ENCODE measurements at regions not wholly inside any gene's neighbourhood (a gene's known extent, or its start where the extent isn't known, plus 50 kb on each side); places are given as distances from the start of the nearest gene placed in this dataset.

DNA sequence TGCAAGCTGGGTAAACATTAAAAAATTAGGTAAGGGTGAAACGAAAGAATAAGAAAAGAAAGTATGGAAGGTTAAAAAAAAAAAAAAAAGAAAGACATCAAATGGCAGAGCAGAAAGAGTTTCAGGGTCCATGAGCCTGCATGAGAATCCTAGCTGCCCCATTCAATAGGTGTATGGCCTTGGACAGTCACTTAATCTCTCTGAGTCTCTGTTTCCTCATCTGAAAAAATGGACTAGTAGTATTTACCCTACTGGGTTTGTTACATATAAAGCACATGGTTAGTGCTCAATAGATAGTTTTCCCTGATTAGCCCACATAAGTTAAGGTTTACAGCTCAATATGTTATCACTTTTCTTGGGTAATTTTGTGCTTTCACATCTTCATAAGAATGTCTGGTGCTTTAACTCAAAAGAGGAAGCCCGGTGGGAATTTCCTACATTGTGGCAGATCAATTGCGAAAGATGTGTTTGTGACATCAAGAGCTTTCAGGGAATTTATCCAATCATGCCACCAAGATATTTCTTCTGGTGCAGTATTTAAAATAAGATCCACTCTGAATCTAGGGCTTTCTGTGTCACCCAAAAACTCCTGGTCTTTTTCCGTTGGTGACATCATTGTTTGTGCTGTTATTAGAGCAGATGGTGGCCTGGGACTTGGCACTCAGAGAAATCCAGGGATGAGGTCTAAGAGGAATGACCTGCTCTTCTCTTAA lies 57.2 kb upstream of the UBE2E1 start:
- no peak for DNase-seq

DNA sequence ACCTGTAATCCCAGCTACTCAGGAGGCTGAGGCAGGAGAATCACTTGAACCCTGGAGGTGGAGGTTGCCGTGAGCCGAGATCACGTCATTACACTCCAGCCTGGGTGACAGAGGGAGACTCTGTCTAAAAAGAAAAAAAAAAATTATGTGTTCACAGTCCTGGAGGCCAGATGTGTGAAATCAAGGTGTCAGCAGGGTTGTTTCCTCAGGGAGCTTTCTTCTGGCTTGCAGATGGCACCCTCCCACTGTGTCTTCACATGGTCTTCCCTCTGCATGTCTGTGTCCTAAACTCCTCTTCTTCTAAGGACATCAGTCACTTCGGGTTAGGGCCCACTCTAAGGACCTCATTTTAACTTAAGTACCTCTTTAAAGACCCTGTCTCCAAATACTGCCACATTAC lies 56.1 kb upstream of the UBE2E1 start:
- no peak for DNase-seq

DNA sequence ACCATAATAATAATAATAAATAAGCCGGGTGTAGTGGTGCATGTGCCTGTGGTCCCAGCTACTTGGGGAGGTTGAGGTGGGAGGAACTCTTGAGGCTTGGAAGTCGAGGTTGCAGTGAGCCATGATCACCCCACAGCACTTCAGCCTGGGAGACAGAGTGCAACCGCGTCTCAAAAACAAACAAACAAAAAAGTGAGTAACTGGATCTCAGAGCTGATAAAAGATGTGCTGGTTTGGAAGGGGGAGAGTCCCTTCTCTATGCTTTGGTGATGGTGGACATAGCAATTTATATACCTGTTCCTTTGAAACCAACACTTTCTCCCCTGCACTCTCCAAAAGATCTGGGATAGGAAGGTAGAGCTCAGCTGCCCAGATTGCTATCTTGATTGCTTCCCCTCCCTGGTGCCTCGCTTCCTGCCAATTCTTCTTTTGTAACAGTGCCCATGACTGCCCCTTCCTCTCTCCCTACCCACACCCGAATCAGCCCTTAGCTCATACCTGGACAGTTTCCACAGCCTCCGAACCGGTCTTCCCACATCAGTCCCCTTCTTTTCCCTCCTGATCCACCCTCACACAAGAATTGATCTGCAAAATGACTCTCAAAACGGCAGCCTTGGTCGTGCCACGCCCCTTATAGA lies 55.1 kb upstream of the UBE2E1 start:
- DNase-seq, result no peak

DNA sequence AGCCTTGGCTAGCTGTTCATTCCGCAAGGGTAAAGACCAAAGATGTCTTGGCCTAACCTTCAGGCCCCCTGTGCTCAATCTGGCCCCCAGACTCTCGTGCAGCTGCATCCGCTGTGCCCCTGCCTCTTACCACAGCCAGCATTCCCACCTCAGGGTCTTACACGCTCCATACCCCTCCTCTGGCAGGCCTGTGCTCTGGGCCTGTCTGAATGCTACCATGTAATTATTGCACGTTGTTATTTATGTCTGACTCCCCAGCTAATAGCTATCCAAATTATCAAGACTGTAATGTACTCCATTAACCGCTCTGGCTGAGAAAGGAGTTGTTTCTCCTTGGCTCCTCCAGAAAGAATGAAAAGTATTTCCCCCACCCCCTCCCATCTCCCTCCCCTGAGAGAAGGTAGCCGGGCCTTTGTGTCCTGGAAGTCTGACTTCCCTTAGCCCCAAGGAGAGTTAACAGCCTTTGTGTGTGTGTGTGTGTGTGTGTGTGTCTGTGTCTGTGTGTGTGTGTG lies 54.5 kb upstream of the UBE2E1 start:
- DNase-seq, result no peak

DNA sequence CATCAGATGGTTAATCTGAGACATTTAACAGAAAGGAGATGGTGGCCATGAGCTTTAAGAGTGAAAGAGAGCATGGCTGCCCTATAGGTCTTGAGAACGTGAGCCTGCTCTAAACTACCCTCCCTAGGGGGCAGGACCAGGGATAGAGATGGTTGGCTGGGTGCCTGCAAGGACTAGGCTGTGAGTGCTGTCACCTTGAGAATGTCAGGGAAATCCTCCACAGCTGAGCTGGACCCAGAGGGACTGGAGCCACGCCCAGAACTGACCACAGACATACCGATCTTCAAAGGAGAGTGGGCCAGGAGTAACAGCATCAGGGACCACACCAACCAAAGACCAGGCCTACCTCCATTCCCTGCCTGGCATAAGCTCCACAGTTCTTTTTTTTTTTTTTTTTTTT lies 53.6 kb upstream of the UBE2E1 start:
- DNase-seq, result no peak

DNA sequence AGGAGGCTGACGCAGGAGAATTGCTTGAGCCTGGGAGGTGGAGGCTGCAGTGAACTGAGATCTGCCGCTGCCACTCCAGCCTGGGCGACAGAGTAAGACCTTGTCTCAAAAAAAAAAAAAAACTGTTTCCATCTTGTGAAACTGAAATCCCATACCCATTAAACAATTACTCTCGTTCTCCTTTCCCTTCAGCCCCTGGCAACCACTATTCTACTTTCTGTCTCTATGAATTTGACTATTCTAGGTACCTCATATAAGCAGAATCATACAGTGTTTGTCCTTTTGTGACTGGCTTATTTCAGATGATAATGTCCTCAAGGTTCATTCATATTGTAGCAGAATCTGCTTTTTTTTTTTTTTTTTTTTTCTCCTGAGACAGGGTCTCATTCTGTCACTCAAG lies 51.5 kb upstream of the UBE2E1 start:
- no peak for DNase-seq
